PC-9 (cell line): ENCODE measurements at regions not wholly inside any gene's neighbourhood (a gene's known extent, or its start where the extent isn't known, plus 50 kb on each side); places are given as distances from the start of the nearest gene placed in this dataset.

Experiments
- BruUV-seq: library from RNA; stranded (reverse); fragments of 400-500 nt; replicated peaks from 2 replicates; lab custom pipeline; 2021; lab: Mats Ljungman, UMichigan
- CTCF ChIA-PET: fragments of 300-600 bp; sonication (Branson Sonifier 250); formaldehyde crosslinking; loops from one replicate; lab custom pipeline; 2022; ENCODE audit warnings: antibody characterized with exemption; lab: Charles Lee
- POLR2A ChIA-PET: fragments of 300-600 bp; sonication (Branson Sonifier 250); formaldehyde crosslinking; loops from one replicate; lab custom pipeline; 2022; ENCODE audit warnings: antibody characterized with exemption; ENCODE audit not compliant: unreplicated experiment; lab: Charles Lee
- DNase-seq, 2 experiments: peaks; one replicate each; pipeline versions ENCODE4 v3.0.0 to v3.0.0-alpha.2; 2015 to 2022; ENCODE audit warnings: mixed read lengths in 1 of 2
- H2AFZ ChIP-seq: fragments of 200-600 bp; sonication (generic); 2 replicates; pipeline ENCODE4 v1.8.1; 2017; ENCODE audit warnings: antibody characterized with exemption
- H3F3A ChIP-seq: fragments of 200-600 bp; sonication (generic); 2 replicates; pipeline ENCODE4 v1.8.1; 2017; ENCODE audit warnings: antibody characterized with exemption, mild to moderate bottlenecking, low read depth; ENCODE audit not compliant: insufficient read depth
- H3K27ac ChIP-seq: fragments of 200-600 bp; sonication (generic); 2 replicates; pipeline ENCODE4 v1.6.1; 2016; ENCODE audit warnings: mixed run types
- H3K27me3 ChIP-seq: fragments of 200-600 bp; sonication (generic); 2 replicates; pipeline ENCODE4 v1.6.1; 2016; ENCODE audit warnings: low read depth, mixed run types; ENCODE audit not compliant: insufficient read depth
- H3K36me3 ChIP-seq: fragments of 200-600 bp; sonication (generic); 2 replicates; pipeline ENCODE4 v1.6.1; 2016; ENCODE audit warnings: low read depth, mixed run types
- H3K4me1 ChIP-seq: fragments of 200-600 bp; sonication (generic); replicated peaks from 2 replicates; pipeline ENCODE4 v1.6.1; 2016; ENCODE audit warnings: mixed run types; ENCODE audit not compliant: insufficient read depth
- H3K4me2 ChIP-seq: fragments of 200-600 bp; sonication (generic); 2 replicates; pipeline ENCODE4 v1.6.1; 2017; ENCODE audit warnings: mixed run types
- H3K4me3 ChIP-seq: fragments of 200-600 bp; sonication (generic); 2 replicates; pipeline ENCODE4 v1.6.1; 2016; ENCODE audit warnings: mixed run types
- H3K79me2 ChIP-seq: fragments of 200-600 bp; sonication (generic); 2 replicates; pipeline ENCODE4 v1.6.1; 2017; ENCODE audit warnings: low read depth, mixed run types
- H3K9me2 ChIP-seq: fragments of 200-600 bp; sonication (generic); 2 replicates; pipeline ENCODE4 v1.8.1; 2017; ENCODE audit warnings: mild to moderate bottlenecking; ENCODE audit not compliant: insufficient read depth
- H3K9me3 ChIP-seq: fragments of 200-600 bp; sonication (generic); 2 replicates; pipeline ENCODE4 v1.8.1; 2016; ENCODE audit warnings: low read depth; ENCODE audit not compliant: insufficient read depth
- H4K20me1 ChIP-seq: fragments of 200-600 bp; sonication (generic); 2 replicates; pipeline ENCODE4 v1.8.1; 2017; ENCODE audit not compliant: insufficient read depth
- CTCF ChIP-seq: fragments of 200-600 bp; sonication (generic); conservative IDR thresholded peaks from 2 replicates; pipeline ENCODE4 v1.6.1; 2017; ENCODE audit warnings: mixed run types, antibody characterized with exemption, mild to moderate bottlenecking, moderate library complexity
- EZH2 ChIP-seq: fragments of 200-600 bp; sonication (generic); IDR thresholded peaks from 2 replicates; pipeline ENCODE4 v1.8.0; 2017; ENCODE audit warnings: antibody characterized with exemption, low read depth
- intact Hi-C: fragments of 100-400 bp; cut with micrococcal nuclease; formaldehyde crosslinking; loops from one replicate; pipeline ENCODE4 v1.10.0; 2022; ENCODE audit not compliant: unreplicated experiment

GRCh38 chr3:29186982-29187725 is 93.7 kb upstream of the RBMS3 start:
- Histone ChIP-seq H3K4me3 (no peak overlapping the region), H2AFZ (no peak overlapping the region), H3K9me3 (0 out of 2 replicates have a peak, but pooled peaks cover under 1% of the 10 kb centered on the region), H4K20me1 (no peaks in the 10 kb centered on the region), H3K9me2 (peaks cover 3% of the 10 kb centered on the region; the same call in 1 of the 2 replicates), H3K36me3 (no peaks in the 10 kb centered on the region), H3K79me2 (no peaks in the 10 kb centered on the region), H3K4me1 (peaks cover 13% of the 10 kb centered on the region; the same call in 1 of the 2 replicates), H3K4me2 (0 out of 2 replicates have a peak overlapping the region, but pooled peaks have one; percentile 11), H3F3A (no peaks in the 10 kb centered on the region), H3K27me3 (no peaks in the 10 kb centered on the region), H3K27ac (peak overlapping the region; percentile 47)
- ChIA-PET CTCF (no interaction called here), POLR2A (interaction anchor here (0.7 kb wide), 1 partner anchor 120 kb away, joined by 4 read pairs; no protein-coding TSS in a partner anchor)
- DNase-seq: peak in 1 of 2 experiments; percentile 40
- intact Hi-C loops: loop anchor here (5.0 kb wide), 1 partner anchor 120 kb away; no protein-coding TSS in a partner anchor
- BruUV-seq: no TSS peak
- TF ChIP-seq EZH2 (no peak), CTCF (no peak)

DNA sequence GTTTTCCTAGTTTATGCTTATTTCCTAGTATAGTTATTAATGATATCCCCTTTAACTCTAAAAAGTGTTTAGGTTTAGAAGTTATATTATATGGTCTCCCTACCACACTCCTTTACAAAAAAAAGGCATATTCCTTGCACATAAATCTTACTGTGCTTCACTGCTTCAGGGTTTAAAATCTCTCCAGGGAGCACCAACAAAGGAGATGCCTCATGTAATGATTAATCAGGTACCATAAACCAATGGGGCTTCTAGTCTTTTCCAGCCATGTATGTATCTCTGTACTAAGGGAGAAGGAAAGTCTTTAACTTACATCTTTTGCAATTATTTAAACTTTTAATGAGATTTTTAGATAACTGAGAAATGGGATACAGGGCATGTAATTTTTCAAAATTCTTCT is 91.5 kb upstream of the RBMS3 start:
- Histone ChIP-seq H3K4me2 (no peak overlapping the region), H3K9me3 (0 out of 2 replicates have a peak, but pooled peaks cover 2% of the 10 kb centered on the region), H3K4me3 (no peak overlapping the region), H3K4me1 (peaks cover 13% of the 10 kb centered on the region; the same call in 1 of the 2 replicates), H3K27ac (no peak overlapping the region), H3F3A (no peaks in the 10 kb centered on the region), H3K79me2 (no peaks in the 10 kb centered on the region), H2AFZ (no peak overlapping the region), H3K9me2 (peaks cover 3% of the 10 kb centered on the region; the same call in 1 of the 2 replicates), H3K27me3 (no peaks in the 10 kb centered on the region), H4K20me1 (no peaks in the 10 kb centered on the region), H3K36me3 (no peaks in the 10 kb centered on the region)
- TF ChIP-seq EZH2 (no peak), CTCF (no peak)
- no TSS peak for BruUV-seq
- ChIA-PET CTCF (no interaction called here), POLR2A (no interaction called here)
- intact Hi-C loops: loop anchor here (5.0 kb wide), 1 partner anchor 122 kb away; no protein-coding TSS in a partner anchor
- no peak for DNase-seq

DNA sequence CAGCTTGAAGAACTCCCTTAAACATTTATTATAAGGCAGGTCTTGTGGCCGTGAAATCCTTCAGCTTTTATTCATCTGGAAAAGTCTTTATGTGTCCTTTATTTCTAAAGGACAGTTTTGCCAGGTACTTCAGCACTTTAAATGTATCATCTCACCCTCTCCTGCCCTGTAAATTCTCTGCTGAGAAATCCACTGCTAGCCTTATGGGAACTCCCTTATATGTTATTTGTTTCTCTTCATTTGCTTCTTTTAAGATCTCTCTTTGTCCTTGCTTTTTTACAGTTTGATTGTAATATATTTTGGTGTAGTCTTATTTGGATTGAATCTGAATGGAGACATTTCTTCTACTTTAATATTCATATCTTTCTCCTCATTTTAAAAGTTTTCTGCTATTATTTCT is 86.7 kb upstream of the RBMS3 start:
- TF ChIP-seq CTCF: no peak
- no peak for TF ChIP-seq EZH2
- Histone ChIP-seq H3K27me3 (no peaks in the 10 kb centered on the region), H2AFZ (no peak overlapping the region), H3K9me2 (no peaks in the 10 kb centered on the region), H3K4me3 (no peak overlapping the region), H4K20me1 (no peaks in the 10 kb centered on the region), H3F3A (no peaks in the 10 kb centered on the region), H3K4me2 (no peak overlapping the region), H3K36me3 (no peaks in the 10 kb centered on the region), H3K9me3 (0 out of 2 replicates have a peak, but pooled peaks cover 2% of the 10 kb centered on the region), H3K27ac (no peak overlapping the region), H3K79me2 (no peaks in the 10 kb centered on the region), H3K4me1 (no peaks in the 10 kb centered on the region)
- ChIA-PET CTCF (no interaction called here), POLR2A (no interaction called here)
- DNase-seq: no peak
- BruUV-seq: no TSS peak
- intact Hi-C loops: no loop called here
